Stimulated activated naive CD8-positive, alpha-beta T cell treated with anti-CD3 and anti-CD28 coated beads, Interleukin-15, Interleukin-2, amounts not matched to agents 100 ng/mL and 50 ng/mL, for 24 hours (primary cell): ENCODE measurements at regions not wholly inside any gene's neighbourhood (a gene's known extent, or its start where the extent isn't known, plus 50 kb on each side); places are given as distances from the start of the nearest gene placed in this dataset.

Source experiments
- H3K27ac Mint-ChIP-seq: one replicate; pipeline ENCODE4 v1.8.0; 2021; ENCODE audit warnings: mild to moderate bottlenecking, mixed read lengths
- H3K27me3 Mint-ChIP-seq: one replicate; pipeline ENCODE4 v1.8.0; 2021; ENCODE audit warnings: mixed read lengths
- H3K36me3 Mint-ChIP-seq: one replicate; pipeline ENCODE4 v1.8.0; 2021; ENCODE audit warnings: low read depth, mixed read lengths
- H3K4me1 Mint-ChIP-seq: one replicate; pipeline ENCODE4 v1.8.0; 2021; ENCODE audit warnings: low read depth, mixed read lengths
- H3K4me3 Mint-ChIP-seq: one replicate; pipeline ENCODE4 v1.8.0; 2021; ENCODE audit warnings: mild to moderate bottlenecking, mixed read lengths
- H3K9me3 Mint-ChIP-seq: one replicate; pipeline ENCODE4 v1.8.0; 2021; ENCODE audit warnings: mixed read lengths

- peaks cover 9% of the 10 kb centered on the region for H3K27me3 Mint-ChIP-seq
- no peaks in the 10 kb centered on the region for H3K36me3 Mint-ChIP-seq
- H3K9me3 Mint-ChIP-seq: no peaks in the 10 kb centered on the region
- H3K27ac Mint-ChIP-seq: no peak overlapping the region
- no peak overlapping the region for H3K4me3 Mint-ChIP-seq
- no peaks in the 10 kb centered on the region for H3K4me1 Mint-ChIP-seq
These were observed 138.4 kb upstream of the G2E3 start for GRCh38 chr14:30420515-30420914.

GRCh38 chr14:30426463-30426862 is 132.5 kb upstream of the G2E3 start:
- Mint-ChIP-seq H3K4me1 (no peaks in the 10 kb centered on the region), H3K27me3 (peaks cover 9% of the 10 kb centered on the region), H3K36me3 (no peaks in the 10 kb centered on the region), H3K27ac (no peak overlapping the region), H3K9me3 (peaks cover 4% of the 10 kb centered on the region), H3K4me3 (no peak overlapping the region)

GRCh38 chr14:30427401-30427800 is 131.6 kb upstream of the G2E3 start:
- Mint-ChIP-seq H3K4me1 (no peaks in the 10 kb centered on the region), H3K9me3 (peaks cover 4% of the 10 kb centered on the region), H3K4me3 (no peak overlapping the region), H3K27me3 (peaks cover 5% of the 10 kb centered on the region), H3K36me3 (no peaks in the 10 kb centered on the region), H3K27ac (no peak overlapping the region)

GRCh38 chr14:30427846-30428245 is 131.1 kb upstream of the G2E3 start:
- Mint-ChIP-seq H3K4me3 (no peak overlapping the region), H3K36me3 (no peaks in the 10 kb centered on the region), H3K9me3 (peaks cover 4% of the 10 kb centered on the region), H3K4me1 (no peaks in the 10 kb centered on the region), H3K27ac (no peak overlapping the region), H3K27me3 (peaks cover 4% of the 10 kb centered on the region)

- H3K4me3 Mint-ChIP-seq: no peak overlapping the region
- H3K27ac Mint-ChIP-seq: no peak overlapping the region
- H3K4me1 Mint-ChIP-seq: no peaks in the 10 kb centered on the region
- H3K9me3 Mint-ChIP-seq: peaks cover 4% of the 10 kb centered on the region
- no peaks in the 10 kb centered on the region for H3K36me3 Mint-ChIP-seq
- no peaks in the 10 kb centered on the region for H3K27me3 Mint-ChIP-seq
These were observed 127.4 kb upstream of the G2E3 start for GRCh38 chr14:30431552-30431951.

- no peaks in the 10 kb centered on the region for H3K9me3 Mint-ChIP-seq
- peaks cover 8% of the 10 kb centered on the region for H3K27me3 Mint-ChIP-seq
- no peak overlapping the region for H3K27ac Mint-ChIP-seq
- H3K4me3 Mint-ChIP-seq: no peak overlapping the region
- no peaks in the 10 kb centered on the region for H3K36me3 Mint-ChIP-seq
- H3K4me1 Mint-ChIP-seq: no peaks in the 10 kb centered on the region
These were observed 118.0 kb upstream of the G2E3 start for GRCh38 chr14:30440961-30441360.

GRCh38 chr14:30443368-30444007 is 115.5 kb upstream of the G2E3 start:
- H3K36me3 Mint-ChIP-seq: no peaks in the 10 kb centered on the region
- H3K4me1 Mint-ChIP-seq: no peaks in the 10 kb centered on the region
- no peaks in the 10 kb centered on the region for H3K9me3 Mint-ChIP-seq
- H3K27me3 Mint-ChIP-seq: peaks cover 8% of the 10 kb centered on the region
- no peak overlapping the region for H3K27ac Mint-ChIP-seq
- H3K4me3 Mint-ChIP-seq: no peak overlapping the region

GRCh38 chr14:30444451-30444850 is 114.5 kb upstream of the G2E3 start:
- Mint-ChIP-seq H3K4me3 (no peak overlapping the region), H3K9me3 (no peaks in the 10 kb centered on the region)

GRCh38 chr14:30445011-30445793 is 113.8 kb upstream of the G2E3 start:
- H3K9me3 Mint-ChIP-seq: no peaks in the 10 kb centered on the region
- H3K36me3 Mint-ChIP-seq: no peaks in the 10 kb centered on the region
- H3K4me3 Mint-ChIP-seq: no peak overlapping the region
- no peak overlapping the region for H3K27ac Mint-ChIP-seq
- H3K4me1 Mint-ChIP-seq: no peaks in the 10 kb centered on the region
- peaks cover 8% of the 10 kb centered on the region for H3K27me3 Mint-ChIP-seq

More at GRCh38 chr14:30444451-30444850, 114.5 kb upstream of the G2E3 start:
- Mint-ChIP-seq H3K27ac (no peak overlapping the region), H3K27me3 (peaks cover 8% of the 10 kb centered on the region), H3K4me1 (no peaks in the 10 kb centered on the region), H3K36me3 (no peaks in the 10 kb centered on the region)

GRCh38 chr14:30445852-30446251 is 113.1 kb upstream of the G2E3 start:
- Mint-ChIP-seq H3K27me3 (peaks cover 8% of the 10 kb centered on the region), H3K4me3 (no peak overlapping the region), H3K36me3 (no peaks in the 10 kb centered on the region), H3K9me3 (no peaks in the 10 kb centered on the region), H3K4me1 (no peaks in the 10 kb centered on the region), H3K27ac (no peak overlapping the region)

- Mint-ChIP-seq H3K27ac (no peak overlapping the region), H3K4me1 (no peaks in the 10 kb centered on the region), H3K36me3 (no peaks in the 10 kb centered on the region), H3K9me3 (no peaks in the 10 kb centered on the region), H3K4me3 (no peak overlapping the region), H3K27me3 (no peaks in the 10 kb centered on the region)
These were observed 108.1 kb upstream of the G2E3 start for GRCh38 chr14:30450631-30451545.

GRCh38 chr14:30456296-30456695 is 102.7 kb upstream of the G2E3 start:
- peaks cover 3% of the 10 kb centered on the region for H3K27me3 Mint-ChIP-seq
- no peak overlapping the region for H3K4me3 Mint-ChIP-seq
- no peaks in the 10 kb centered on the region for H3K36me3 Mint-ChIP-seq
- H3K27ac Mint-ChIP-seq: no peak overlapping the region
- H3K4me1 Mint-ChIP-seq: no peaks in the 10 kb centered on the region
- no peaks in the 10 kb centered on the region for H3K9me3 Mint-ChIP-seq

- H3K4me1 Mint-ChIP-seq: no peaks in the 10 kb centered on the region
- no peak overlapping the region for H3K27ac Mint-ChIP-seq
- H3K4me3 Mint-ChIP-seq: no peak overlapping the region
- no peaks in the 10 kb centered on the region for H3K36me3 Mint-ChIP-seq
- H3K27me3 Mint-ChIP-seq: peaks cover 11% of the 10 kb centered on the region
- H3K9me3 Mint-ChIP-seq: no peaks in the 10 kb centered on the region
These were observed 96.6 kb upstream of the G2E3 start for GRCh38 chr14:30462358-30462757.

- no peak overlapping the region for H3K27ac Mint-ChIP-seq
- H3K4me3 Mint-ChIP-seq: no peak overlapping the region
- peaks cover 15% of the 10 kb centered on the region for H3K27me3 Mint-ChIP-seq
- no peaks in the 10 kb centered on the region for H3K36me3 Mint-ChIP-seq
- H3K4me1 Mint-ChIP-seq: no peaks in the 10 kb centered on the region
- no peaks in the 10 kb centered on the region for H3K9me3 Mint-ChIP-seq
These were observed 94.5 kb upstream of the G2E3 start for GRCh38 chr14:30464481-30464880.

- H3K9me3 Mint-ChIP-seq: no peaks in the 10 kb centered on the region
- no peak overlapping the region for H3K4me3 Mint-ChIP-seq
- no peaks in the 10 kb centered on the region for H3K36me3 Mint-ChIP-seq
- H3K4me1 Mint-ChIP-seq: no peaks in the 10 kb centered on the region
- peaks cover 13% of the 10 kb centered on the region for H3K27me3 Mint-ChIP-seq
- no peak overlapping the region for H3K27ac Mint-ChIP-seq
These were observed 90.6 kb upstream of the G2E3 start for GRCh38 chr14:30468354-30468753.
